SK-N-MC (cell line): ENCODE measurements at regions not wholly inside any gene's neighbourhood (a gene's known extent, or its start where the extent isn't known, plus 50 kb on each side); places are given as distances from the start of the nearest gene placed in this dataset.

Source experiments
- EZH2 ChIP-seq: fragments of 200-600 bp; sonication (generic); IDR thresholded peaks from one replicate; pipeline ENCODE4 v1.6.1; 2017; ENCODE audit warnings: antibody characterized with exemption
- FOXP2 ChIP-seq: optimal IDR thresholded peaks from 2 replicates; pipeline ENCODE3; 2011; ENCODE audit warnings: mild to moderate bottlenecking, moderate library complexity; ENCODE audit not compliant: insufficient read depth; ENCODE audit errors: extremely low read length, control extremely low read depth

GRCh38 chr12:75724928-75725312 lies 213.5 kb upstream of the KRR1 start:
- no peak for TF ChIP-seq FOXP2
- no peak for TF ChIP-seq EZH2
